Activated naive CD4-positive, alpha-beta T cell treated with anti-CD3 and anti-CD28 coated beads, Interleukin-2, amount 50 U/mL, for 72 hours (primary cell): ENCODE measurements at regions not wholly inside any gene's neighbourhood (a gene's known extent, or its start where the extent isn't known, plus 50 kb on each side); places are given as distances from the start of the nearest gene placed in this dataset.
"Not testable (repeated sequence)": the region's sequence is repeated elsewhere in the genome, so short reads cannot be mapped to it uniquely, and the experiment has no call there.

ENCODE experiments used
- ATAC-seq, 2 donors: fragments of 150-1000 bp; cut with Tn5 transposase; 2 replicates each; pipeline ENCODE4 v1.10.0; 2021; ENCODE audit warnings: mild to moderate bottlenecking in 2 of 2, moderate library complexity in 2 of 2
- DNase-seq, 2 donors: peaks; one replicate each; pipeline ENCODE4 v3.0.0; 2021 to 2022; ENCODE audit warnings: low spot score in 2 of 2
- H3K27ac Mint-ChIP-seq, 2 donors: one replicate each; pipeline ENCODE4 v1.8.0; 2022; ENCODE audit warnings: mild to moderate bottlenecking in 2 of 2, mixed read lengths in 2 of 2
- H3K36me3 Mint-ChIP-seq, 2 donors: one replicate each; pipeline ENCODE4 v1.8.0; 2022; ENCODE audit warnings: mixed read lengths in 2 of 2
- H3K9me3 Mint-ChIP-seq, 2 donors: one replicate each; pipeline ENCODE4 v1.8.0; 2022; ENCODE audit warnings: mixed read lengths in 2 of 2

DNA sequence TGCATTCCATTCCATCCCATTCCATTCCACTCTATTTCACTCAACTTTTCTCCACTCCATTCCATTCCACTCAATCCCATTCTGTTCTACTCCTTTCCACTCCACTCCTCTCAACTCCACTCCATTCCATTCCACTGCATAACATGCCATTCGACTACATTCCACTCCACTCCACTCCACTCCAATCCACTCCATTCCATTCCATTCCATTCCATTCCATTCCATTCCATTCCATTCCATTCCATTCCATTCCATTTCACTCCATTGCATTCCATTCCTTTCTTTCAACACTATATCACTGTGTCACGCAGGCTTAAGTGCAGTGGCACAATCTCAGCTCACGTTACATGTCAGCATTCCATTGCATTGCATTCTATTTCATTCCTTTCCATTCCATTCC, 1430.4 kb downstream of the TSPY10 start:
- DNase-seq, H3K27ac Mint-ChIP-seq, ATAC-seq: not testable (repeated sequence)
- Mint-ChIP-seq H3K9me3 (peaks cover 84 to 85% of the 10 kb centered on the region in 2 donors), H3K36me3 (peaks cover 78 to 82% of the 10 kb centered on the region in 2 donors)

DNA sequence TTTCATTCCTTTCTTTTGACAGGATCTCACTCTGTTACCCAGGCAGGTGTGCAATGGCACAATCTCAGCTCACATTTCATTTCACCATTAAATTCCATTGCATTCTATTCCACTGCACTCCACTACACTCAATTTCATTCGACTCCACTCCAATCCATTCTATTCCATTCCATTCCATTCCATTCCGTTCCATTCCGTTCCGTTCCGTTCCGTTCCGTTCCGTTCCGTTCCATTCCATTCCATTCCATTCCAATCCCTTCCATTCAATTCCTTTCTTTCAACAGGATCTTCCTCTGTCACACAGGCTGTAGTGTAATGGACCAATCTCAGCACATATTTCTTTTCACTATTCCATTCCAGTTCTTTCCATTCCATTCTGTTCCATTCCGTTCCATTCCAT, 1445.7 kb downstream of the TSPY10 start:
- Mint-ChIP-seq H3K9me3 (peaks cover 94% of the 10 kb centered on the region in 2 donors), H3K27ac (no peak overlapping the region), H3K36me3 (peaks cover 89 to 94% of the 10 kb centered on the region in 2 donors)
- DNase-seq (no peak), ATAC-seq (no peak)

DNA sequence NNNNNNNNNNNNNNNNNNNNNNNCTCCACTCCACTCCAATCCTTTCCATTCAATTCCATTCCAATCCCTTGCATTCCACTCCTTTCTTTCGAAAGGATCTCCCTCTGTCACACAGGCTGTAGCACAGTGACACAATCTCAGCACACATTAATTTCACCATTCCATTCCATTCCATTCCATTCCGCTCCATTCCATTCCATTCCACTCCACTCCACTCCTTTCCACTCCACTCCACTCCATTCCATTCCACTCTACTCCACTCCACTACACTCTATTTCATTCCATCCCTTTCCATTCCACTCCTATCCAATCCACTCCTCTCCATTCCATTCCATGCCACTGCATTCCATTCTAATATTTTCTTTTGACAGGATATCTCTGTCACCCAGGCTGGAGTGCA, 1459.0 kb downstream of the TSPY10 start:
- ATAC-seq, result no peak
- no peak overlapping the region for H3K27ac Mint-ChIP-seq
- peaks cover 100% of the 10 kb centered on the region in 2 donors for H3K9me3 Mint-ChIP-seq
- peaks cover 73 to 100% of the 10 kb centered on the region in 2 donors for H3K36me3 Mint-ChIP-seq
- DNase-seq, result no peak

DNA sequence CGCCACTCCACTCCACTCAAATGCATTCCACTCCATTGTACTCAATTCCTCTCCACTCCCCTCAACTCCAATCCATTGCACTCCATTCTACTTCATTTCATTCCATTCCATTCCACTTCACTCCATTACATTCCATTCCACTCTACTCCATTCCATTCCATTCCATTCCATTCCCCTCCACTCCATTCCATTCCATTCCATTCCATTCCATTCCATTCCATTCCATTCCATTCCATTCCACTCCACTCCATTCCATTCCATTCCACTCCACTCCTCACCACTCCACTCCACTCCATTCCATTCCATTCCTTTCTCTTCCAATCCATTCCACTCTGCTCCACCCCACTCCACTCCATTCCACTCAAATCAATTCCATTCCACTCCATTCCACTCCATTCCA, 1459.9 kb downstream of the TSPY10 start:
- Mint-ChIP-seq H3K36me3 (peaks cover 73 to 100% of the 10 kb centered on the region in 2 donors), H3K27ac (no peak overlapping the region), H3K9me3 (peaks cover 100% of the 10 kb centered on the region in 2 donors)
- DNase-seq (no peak), ATAC-seq (no peak)

DNA sequence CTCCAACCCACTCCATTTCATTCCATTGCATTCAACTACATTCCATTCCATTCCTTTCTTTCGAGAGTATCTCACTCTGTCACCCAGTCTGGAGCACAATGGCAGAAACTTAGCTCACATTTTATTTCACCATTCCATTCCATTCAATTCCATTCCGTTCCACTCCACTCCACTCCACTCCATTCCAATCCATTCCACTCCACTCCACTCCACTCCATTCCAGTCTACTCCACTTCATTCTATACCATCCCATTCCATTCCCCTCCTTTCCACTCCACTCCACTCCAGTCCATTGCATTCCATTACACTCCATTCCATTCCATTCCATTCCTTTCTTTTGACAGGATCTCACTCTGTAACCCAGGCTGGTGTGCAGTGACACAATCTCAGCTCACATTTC, 1466.3 kb downstream of the TSPY10 start:
- ATAC-seq, result no peak
- Mint-ChIP-seq H3K27ac (no peak overlapping the region), H3K36me3 (peaks cover 66 to 99% of the 10 kb centered on the region in 2 donors), H3K9me3 (peaks cover 100% of the 10 kb centered on the region in 2 donors)
- no peak for DNase-seq

DNA sequence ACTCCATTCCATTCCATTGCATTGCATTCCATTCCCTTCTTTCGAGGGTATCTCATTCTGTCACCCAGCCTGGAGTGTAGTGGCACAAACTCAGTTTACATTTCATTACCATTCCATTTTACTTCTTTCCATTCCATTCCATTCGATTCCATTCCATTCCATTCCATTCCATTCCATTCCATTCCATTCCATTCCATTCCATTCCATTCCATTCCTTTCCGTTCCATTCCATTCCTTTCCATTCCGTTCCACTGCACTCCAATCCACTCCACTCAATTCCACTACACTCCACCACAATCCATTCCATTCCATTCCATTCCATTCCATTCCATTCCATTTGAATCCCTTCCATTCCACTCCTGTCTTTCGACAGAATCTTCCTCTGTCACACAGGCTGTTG, 1472.0 kb downstream of the TSPY10 start:
- H3K27ac Mint-ChIP-seq, ATAC-seq, DNase-seq: not testable (repeated sequence)
- peaks cover 60 to 80% of the 10 kb centered on the region in 2 donors for H3K36me3 Mint-ChIP-seq
- H3K9me3 Mint-ChIP-seq, result peaks cover 86 to 90% of the 10 kb centered on the region in 2 donors

DNA sequence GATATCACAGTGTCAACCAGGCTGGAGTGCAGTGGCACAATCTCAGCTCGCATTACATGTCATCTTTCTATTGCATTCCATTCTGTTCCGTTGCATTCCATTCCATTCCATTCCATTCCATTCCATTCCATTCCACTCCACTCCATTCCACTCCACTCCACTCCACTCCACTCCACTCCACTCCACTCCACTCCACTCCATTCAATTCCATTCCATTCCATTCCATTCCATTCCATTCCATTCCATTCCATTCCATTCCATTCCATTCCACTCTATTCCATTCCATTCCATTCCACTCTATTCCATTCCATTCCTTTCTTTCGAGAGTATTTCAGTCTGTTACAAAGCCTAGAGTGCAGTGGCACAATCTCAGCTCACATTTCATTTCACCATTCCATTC, 1486.5 kb downstream of the TSPY10 start:
- DNase-seq, ATAC-seq, H3K27ac Mint-ChIP-seq: not testable (repeated sequence)
- peaks cover 94 to 96% of the 10 kb centered on the region in 2 donors for H3K9me3 Mint-ChIP-seq
- peaks cover 83 to 93% of the 10 kb centered on the region in 2 donors for H3K36me3 Mint-ChIP-seq

DNA sequence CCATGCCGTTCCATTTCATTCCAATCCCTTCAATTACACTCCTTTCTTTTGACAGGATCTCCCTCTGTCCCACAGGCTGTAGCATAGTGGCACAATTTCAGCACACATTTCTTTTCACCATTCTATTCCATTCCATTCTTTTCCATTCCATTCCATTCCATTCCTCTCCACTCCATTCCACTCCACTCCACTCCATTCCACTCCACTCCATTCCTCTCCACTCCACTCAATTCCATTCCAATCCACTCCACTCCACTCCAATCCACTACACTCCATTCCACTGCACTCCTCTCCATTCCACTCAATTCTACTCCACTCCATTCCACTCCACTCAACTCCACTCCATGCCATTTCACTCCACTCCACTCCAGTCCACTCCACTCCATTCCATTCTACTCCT, 1495.1 kb downstream of the TSPY10 start:
- peaks cover 84 to 89% of the 10 kb centered on the region in 2 donors for H3K36me3 Mint-ChIP-seq
- no peak for ATAC-seq

DNA sequence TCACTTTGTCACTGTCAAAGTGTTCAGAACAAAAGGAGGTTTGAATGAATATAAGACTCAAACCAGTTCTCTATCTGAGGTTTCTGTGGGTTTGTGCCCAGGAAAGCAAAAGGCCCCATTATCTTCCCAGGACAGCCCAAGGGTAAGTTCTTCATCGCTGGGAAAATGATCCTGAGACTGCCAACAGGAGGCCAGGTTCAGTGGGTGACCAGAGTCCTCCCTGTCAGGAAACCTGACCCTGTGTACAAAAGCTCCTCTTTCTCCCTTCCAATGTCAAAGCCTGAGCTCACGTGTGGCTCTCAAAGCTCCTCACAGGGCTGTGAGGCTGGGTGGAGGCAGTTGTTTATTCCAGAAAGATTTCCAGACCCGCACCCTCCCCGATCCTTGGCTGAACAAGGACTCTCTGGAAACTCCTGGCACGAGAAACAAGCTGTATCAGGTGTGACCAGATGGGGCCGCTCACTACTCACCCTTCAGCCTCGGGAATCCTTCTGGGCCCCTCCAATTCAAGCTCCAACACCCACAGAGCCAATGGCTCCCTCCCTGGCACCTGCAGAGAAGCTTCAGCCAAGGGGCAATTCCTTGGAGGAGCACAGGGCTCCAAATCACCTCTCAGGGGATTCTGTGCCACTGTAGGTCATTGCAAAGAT, 1516.7 kb downstream of the TSPY10 start:
- H3K27ac Mint-ChIP-seq, result no peak overlapping the region
- ATAC-seq, result no peak
- peaks cover 10 to 32% of the 10 kb centered on the region in 2 donors for H3K36me3 Mint-ChIP-seq
- DNase-seq, result no peak
- H3K9me3 Mint-ChIP-seq, result peaks cover 27 to 28% of the 10 kb centered on the region in 2 donors

More for the DNA sequence above, 1495.1 kb downstream of the TSPY10 start:
- H3K9me3 Mint-ChIP-seq, result peaks cover 90 to 91% of the 10 kb centered on the region in 2 donors
- no peak for DNase-seq
- no peak overlapping the region for H3K27ac Mint-ChIP-seq

DNA sequence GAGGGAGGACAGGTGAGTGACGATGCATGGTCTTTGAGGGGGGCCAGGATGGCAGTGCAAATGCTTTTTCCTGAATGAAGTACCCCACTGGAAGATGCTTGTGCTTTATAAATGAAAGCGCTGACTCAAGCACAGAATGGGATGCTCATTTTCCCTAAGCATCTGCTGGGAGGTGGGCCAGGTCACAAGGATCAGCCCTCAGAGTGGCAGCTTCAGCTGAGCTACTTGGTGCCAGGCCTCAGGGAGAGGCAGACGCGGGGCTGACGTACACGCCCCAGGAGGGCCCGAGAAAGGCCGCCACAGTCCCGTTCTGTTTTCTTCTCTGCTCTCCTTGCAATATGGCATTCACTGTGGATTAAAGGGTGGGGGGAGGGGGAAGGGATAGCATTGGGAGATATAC, 1535.8 kb downstream of the TSPY10 start:
- Mint-ChIP-seq H3K36me3 (peaks cover 0 to 6% of the 10 kb centered on the region in 2 donors), H3K27ac (no peak overlapping the region), H3K9me3 (peaks cover 4 to 9% of the 10 kb centered on the region in 2 donors)
- DNase-seq (no peak), ATAC-seq (no peak)

DNA sequence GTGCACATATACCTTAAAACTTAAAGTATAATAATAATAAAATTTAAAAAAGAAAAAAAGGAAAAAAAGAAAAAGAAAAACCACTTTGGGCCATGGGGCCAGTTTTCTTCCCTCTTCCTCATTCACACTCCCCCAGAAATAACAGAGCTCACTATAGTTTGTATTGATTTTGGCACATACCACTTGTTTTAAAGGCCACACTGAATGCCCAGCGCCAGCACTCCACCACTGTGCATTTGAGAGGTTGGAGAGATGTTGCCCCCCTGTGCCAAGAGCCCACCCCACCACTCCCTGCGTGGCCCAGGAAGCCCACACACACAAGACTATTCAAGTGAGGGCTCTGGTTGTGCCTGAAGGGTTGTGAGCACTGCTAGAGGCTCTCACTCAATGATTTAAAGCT, 1536.3 kb downstream of the TSPY10 start:
- ATAC-seq (no peak), DNase-seq (no peak)
- Mint-ChIP-seq H3K9me3 (peaks cover 4 to 9% of the 10 kb centered on the region in 2 donors), H3K27ac (no peak overlapping the region), H3K36me3 (peaks cover 0 to 6% of the 10 kb centered on the region in 2 donors)

DNA sequence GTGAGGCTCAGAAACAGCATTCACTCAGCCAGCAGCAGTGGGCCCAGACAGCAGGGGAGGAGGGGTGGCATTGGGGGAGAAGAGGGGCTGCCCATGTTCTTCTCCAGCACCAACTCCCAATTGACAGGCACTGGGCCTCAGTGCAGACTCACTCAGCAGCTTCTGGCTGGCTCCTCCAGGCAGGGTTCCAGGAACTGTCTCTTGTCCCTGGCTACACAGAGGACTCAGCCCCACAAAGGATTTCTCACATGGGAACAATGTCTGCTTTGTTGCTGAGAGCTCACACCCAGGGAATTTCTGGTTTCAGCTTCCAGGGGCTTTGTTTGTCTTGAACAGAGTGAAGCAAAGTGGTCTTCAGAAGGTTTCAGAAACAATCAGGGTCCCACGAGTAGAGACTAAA, 1536.7 kb downstream of the TSPY10 start:
- no peak overlapping the region for H3K27ac Mint-ChIP-seq
- DNase-seq (no peak), ATAC-seq (no peak)
- peaks cover 0 to 6% of the 10 kb centered on the region in 2 donors for H3K36me3 Mint-ChIP-seq
- peaks cover 4 to 9% of the 10 kb centered on the region in 2 donors for H3K9me3 Mint-ChIP-seq

DNA sequence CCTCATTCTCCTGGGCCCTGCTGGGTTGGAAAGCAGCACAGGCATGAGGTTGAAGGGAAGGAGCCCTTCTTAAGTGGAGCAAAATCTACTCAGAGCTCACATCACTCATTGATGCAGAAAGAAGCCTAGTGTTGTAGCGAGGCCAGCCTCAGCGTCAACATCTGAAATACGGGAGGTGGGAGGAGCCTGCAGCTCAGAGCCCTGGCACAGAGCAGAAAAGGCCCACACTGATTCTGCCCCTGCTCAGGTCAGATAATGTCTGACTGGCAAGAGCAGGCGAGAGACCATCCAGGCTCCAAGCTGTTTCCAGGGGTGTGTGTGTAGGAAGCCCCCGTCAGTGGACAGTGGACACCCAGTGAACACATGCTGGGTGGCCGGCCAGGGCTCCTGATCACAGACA, 1541.6 kb downstream of the TSPY10 start:
- H3K36me3 Mint-ChIP-seq, result peaks cover 0 to 6% of the 10 kb centered on the region in 2 donors
- H3K9me3 Mint-ChIP-seq, result peaks cover 4 to 10% of the 10 kb centered on the region in 2 donors
- no peak overlapping the region for H3K27ac Mint-ChIP-seq
- DNase-seq (no peak), ATAC-seq (no peak)

DNA sequence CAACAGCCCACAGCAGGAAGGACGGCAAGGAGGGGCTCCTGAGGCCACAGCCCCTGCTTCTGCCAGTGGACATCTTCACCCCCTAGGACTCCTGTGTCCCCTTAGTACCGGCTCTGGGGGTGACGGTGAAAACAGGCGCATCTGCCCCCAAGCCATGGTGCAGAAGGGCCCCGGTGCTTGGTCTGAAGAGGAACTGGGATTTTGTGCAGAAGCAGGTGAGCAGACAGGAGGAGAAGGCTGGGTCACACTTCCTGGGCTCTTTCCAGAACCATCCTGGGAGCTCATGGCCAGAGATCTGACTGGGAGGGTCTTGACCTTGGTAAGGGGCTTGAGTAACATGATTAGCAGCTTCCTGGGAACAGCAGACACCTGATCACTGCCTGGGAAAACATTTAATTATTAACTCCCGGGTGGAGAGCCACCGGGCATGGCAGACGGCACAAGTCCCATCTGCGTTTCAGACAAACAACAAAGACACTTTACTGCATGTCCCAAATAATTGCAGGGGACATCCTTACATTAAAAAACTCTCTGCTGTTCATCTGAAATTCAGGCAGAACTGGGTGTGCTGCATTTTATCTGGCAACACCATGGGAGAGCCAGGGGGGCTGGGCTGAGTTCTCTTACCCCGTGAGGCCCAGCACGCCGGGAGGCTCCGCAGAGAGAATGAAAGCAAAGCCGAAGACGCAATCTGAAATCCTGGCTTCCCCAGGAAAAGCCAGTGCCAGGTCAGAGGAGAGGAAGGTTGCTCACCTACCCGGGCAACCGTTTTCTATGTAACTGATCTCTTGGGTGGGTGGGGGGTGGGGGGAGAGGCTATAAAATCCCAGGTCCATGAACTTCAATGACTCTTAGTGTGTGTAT, 1542.8 kb downstream of the TSPY10 start:
- ATAC-seq, result no peak
- no peaks in the 10 kb centered on the region for H3K36me3 Mint-ChIP-seq
- H3K27ac Mint-ChIP-seq, result no peak overlapping the region
- H3K9me3 Mint-ChIP-seq, result peaks cover 5 to 6% of the 10 kb centered on the region in 2 donors
- DNase-seq, result no peak

DNA sequence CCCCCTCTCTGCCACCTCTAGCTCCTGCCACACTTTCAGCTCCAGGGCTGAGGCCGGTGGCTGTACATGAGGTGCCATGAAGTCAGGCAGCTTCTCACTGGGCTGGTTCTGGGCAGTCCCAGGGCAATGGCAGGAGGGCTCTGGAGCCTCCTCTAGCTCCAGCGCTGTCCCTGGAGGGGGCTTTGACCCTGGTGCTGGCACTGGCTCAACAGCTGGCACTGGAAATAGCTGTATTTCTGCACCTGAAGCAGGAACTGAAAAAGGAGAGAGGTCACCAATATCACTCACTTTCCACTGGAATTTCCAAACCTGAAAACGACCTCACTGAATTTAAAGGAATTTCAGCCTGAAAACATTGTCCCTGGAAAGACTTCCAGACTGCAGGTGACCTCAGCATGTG, 1558.1 kb downstream of the TSPY10 start:
- not testable (repeated sequence) for H3K36me3 Mint-ChIP-seq, H3K9me3 Mint-ChIP-seq

DNA sequence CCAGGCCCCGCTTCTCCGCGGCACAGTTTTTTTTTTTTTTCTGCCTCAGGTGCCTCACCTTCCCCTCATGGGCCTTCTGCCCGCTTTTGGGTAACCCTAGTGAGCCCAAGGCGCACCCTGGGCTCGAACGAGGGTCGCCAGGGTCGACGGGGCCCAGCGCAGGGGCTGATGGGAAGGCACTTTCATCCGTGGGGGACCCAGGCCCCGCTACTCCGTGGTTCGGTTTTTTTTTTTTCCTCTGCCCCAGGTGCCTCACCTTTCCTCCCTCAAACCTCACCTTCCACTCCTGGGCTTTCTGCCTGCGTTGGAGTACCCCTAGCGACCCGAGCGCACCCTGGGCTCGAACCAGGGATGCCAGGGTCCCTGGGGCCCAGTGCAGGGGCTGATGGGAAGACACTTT, 1569.8 kb downstream of the TSPY10 start:
- H3K36me3 Mint-ChIP-seq, ATAC-seq, H3K9me3 Mint-ChIP-seq, H3K27ac Mint-ChIP-seq, DNase-seq: not testable (repeated sequence)

More for the DNA sequence above, 1558.1 kb downstream of the TSPY10 start:
- not testable (repeated sequence) for H3K27ac Mint-ChIP-seq, ATAC-seq, DNase-seq

DNA sequence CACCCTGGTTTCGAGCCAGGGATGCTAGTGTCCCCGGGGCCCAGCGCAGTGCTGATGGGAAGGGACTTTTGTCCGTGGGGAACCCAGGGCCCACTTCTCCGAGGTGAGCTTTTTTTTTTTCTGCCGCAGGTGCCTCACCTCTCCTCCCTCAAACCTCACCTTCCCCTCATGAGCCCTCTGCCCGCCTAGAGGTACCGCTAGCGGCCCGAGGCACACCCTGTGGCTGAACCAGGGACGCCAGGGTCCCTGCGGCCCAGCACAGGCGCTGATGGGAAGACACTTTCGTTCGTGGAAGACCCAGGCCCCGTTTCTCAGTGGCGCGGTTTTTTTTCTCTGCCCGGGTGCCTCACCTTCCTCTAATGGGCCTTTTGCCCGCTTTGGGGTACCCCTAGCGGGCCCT, 1570.7 kb downstream of the TSPY10 start:
- not testable (repeated sequence) for ATAC-seq, H3K9me3 Mint-ChIP-seq, H3K27ac Mint-ChIP-seq, H3K36me3 Mint-ChIP-seq, DNase-seq
